GM18951 (cell line): ENCODE measurements at regions not wholly inside any gene's neighbourhood (a gene's known extent, or its start where the extent isn't known, plus 50 kb on each side); places are given as distances from the start of the nearest gene placed in this dataset.

Source experiments
- POLR2A ChIP-seq: IDR thresholded peaks from 4 replicates; pipeline ENCODE4 v1.6.1; 2011; ENCODE audit warnings: mild to moderate bottlenecking; ENCODE audit not compliant: insufficient read length, insufficient read depth; ENCODE audit errors: extremely low read depth
- in situ Hi-C: fragments of 300-500 bp; cut with MboI; formaldehyde crosslinking; loops from one replicate; pipeline ENCODE4 v1.12.0; 2022; ENCODE audit warnings: low sequenced_read_pairs, mixed read lengths, inconsistent platforms; ENCODE audit not compliant: unreplicated experiment

- in situ Hi-C loops: no loop called here
- no peak for TF ChIP-seq POLR2A
Observed at GRCh38 chr15:98296653-98297052, 336.1 kb downstream of the ARRDC4 start.

GRCh38 chr15:98304371-98304770, 343.9 kb downstream of the ARRDC4 start:
- in situ Hi-C loops: no loop called here
- TF ChIP-seq POLR2A: no peak

- in situ Hi-C loops: no loop called here
- no peak for TF ChIP-seq POLR2A
Observed at GRCh38 chr15:98308117-98308516, 340.2 kb upstream of the IGF1R start.

GRCh38 chr15:98311566-98312188, 336.7 kb upstream of the IGF1R start:
- in situ Hi-C loops: no loop called here
- no peak for TF ChIP-seq POLR2A

GRCh38 chr15:98312913-98313312, 335.4 kb upstream of the IGF1R start:
- in situ Hi-C loops: no loop called here
- TF ChIP-seq POLR2A: no peak

- in situ Hi-C loops: no loop called here
- TF ChIP-seq POLR2A: no peak
Observed at GRCh38 chr15:98315971-98316370, 332.4 kb upstream of the IGF1R start.

GRCh38 chr15:98321896-98322295, 326.4 kb upstream of the IGF1R start:
- TF ChIP-seq POLR2A: no peak
- in situ Hi-C loops: no loop called here

- TF ChIP-seq POLR2A: no peak
Observed at GRCh38 chr15:98322581-98322980, 325.8 kb upstream of the IGF1R start.

GRCh38 chr15:98324341-98324970, 323.9 kb upstream of the IGF1R start:
- in situ Hi-C loops: no loop called here
- TF ChIP-seq POLR2A: no peak

More at GRCh38 chr15:98322581-98322980, 325.8 kb upstream of the IGF1R start:
- in situ Hi-C loops: no loop called here

GRCh38 chr15:98326804-98327203, 321.5 kb upstream of the IGF1R start:
- no peak for TF ChIP-seq POLR2A
- in situ Hi-C loops: no loop called here

GRCh38 chr15:98330258-98330657, 318.1 kb upstream of the IGF1R start:
- no peak for TF ChIP-seq POLR2A
- in situ Hi-C loops: no loop called here

- no peak for TF ChIP-seq POLR2A
- in situ Hi-C loops: no loop called here
Observed at GRCh38 chr15:98330692-98331435, 317.5 kb upstream of the IGF1R start.

- in situ Hi-C loops: no loop called here
- no peak for TF ChIP-seq POLR2A
Observed at GRCh38 chr15:98331676-98332075, 316.7 kb upstream of the IGF1R start.

GRCh38 chr15:98333251-98333650, 315.1 kb upstream of the IGF1R start:
- in situ Hi-C loops: no loop called here
- no peak for TF ChIP-seq POLR2A

GRCh38 chr15:98342911-98343310, 305.4 kb upstream of the IGF1R start:
- TF ChIP-seq POLR2A: no peak
- in situ Hi-C loops: no loop called here
